ENCODE measurements at regions not wholly inside any gene's neighbourhood (a gene's known extent, or its start where the extent isn't known, plus 50 kb on each side); places are given as distances from the start of the nearest gene placed in this dataset.

- no peak for DNase-seq
- no peaks in the 10 kb centered on the region for H3K4me1 ChIP-seq
- intact Hi-C loops (cut with micrococcal nuclease), result no loop called here
- no peak overlapping the region for H3K4me3 ChIP-seq
- no peaks in the 10 kb centered on the region for H3K9me3 ChIP-seq (replicated peaks)
- H3K27me3 ChIP-seq (ENCODE audit: low read depth), result no peaks in the 10 kb centered on the region
- H3K36me3 ChIP-seq, result no peaks in the 10 kb centered on the region
- no peak overlapping the region for H3K27ac ChIP-seq (replicated peaks)
- TF ChIP-seq, protein P1, sequence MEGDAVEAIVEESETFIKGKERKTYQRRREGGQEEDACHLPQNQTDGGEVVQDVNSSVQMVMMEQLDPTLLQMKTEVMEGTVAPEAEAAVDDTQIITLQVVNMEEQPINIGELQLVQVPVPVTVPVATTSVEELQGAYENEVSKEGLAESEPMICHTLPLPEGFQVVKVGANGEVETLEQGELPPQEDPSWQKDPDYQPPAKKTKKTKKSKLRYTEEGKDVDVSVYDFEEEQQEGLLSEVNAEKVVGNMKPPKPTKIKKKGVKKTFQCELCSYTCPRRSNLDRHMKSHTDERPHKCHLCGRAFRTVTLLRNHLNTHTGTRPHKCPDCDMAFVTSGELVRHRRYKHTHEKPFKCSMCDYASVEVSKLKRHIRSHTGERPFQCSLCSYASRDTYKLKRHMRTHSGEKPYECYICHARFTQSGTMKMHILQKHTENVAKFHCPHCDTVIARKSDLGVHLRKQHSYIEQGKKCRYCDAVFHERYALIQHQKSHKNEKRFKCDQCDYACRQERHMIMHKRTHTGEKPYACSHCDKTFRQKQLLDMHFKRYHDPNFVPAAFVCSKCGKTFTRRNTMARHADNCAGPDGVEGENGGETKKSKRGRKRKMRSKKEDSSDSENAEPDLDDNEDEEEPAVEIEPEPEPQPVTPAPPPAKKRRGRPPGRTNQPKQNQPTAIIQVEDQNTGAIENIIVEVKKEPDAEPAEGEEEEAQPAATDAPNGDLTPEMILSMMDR (IDR thresholded peaks at IDR 0.05; ENCODE audit: borderline replicate concordance), result no peak
These were observed 546.8 kb downstream of the PRKD1 start for GRCh38 chr14:29380826-29381225.

DNA sequence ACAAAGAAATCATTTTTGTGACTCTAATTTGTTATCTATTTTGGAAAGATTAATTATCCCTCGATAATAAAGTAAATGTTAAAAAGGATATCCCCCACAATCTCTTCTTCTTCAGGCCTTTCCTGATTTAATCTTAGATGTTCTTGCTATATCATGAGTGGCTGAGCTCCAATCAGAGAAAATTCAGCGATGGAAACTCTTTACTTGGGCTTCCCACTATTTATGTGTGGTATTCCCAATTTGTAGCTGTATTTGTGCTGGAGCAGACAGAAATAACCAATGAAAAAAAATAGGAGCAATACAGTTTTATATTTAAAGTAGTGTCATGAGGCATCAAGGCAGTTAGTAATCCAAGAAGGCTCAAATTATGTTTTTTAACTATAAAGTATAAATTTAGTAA lies 539.1 kb downstream of the PRKD1 start:
- H3K36me3 ChIP-seq, result no peaks in the 10 kb centered on the region
- no peaks in the 10 kb centered on the region for H3K4me1 ChIP-seq
- TF ChIP-seq, protein P1 (IDR thresholded peaks at IDR 0.05; ENCODE audit: borderline replicate concordance), result no peak
- no peak overlapping the region for H3K4me3 ChIP-seq
- DNase-seq, result no peak
- no peaks in the 10 kb centered on the region for H3K9me3 ChIP-seq (replicated peaks)
- H3K27ac ChIP-seq (replicated peaks), result no peak overlapping the region
- intact Hi-C loops (cut with micrococcal nuclease), result no loop called here
- H3K27me3 ChIP-seq (ENCODE audit: low read depth), result no peaks in the 10 kb centered on the region

DNA sequence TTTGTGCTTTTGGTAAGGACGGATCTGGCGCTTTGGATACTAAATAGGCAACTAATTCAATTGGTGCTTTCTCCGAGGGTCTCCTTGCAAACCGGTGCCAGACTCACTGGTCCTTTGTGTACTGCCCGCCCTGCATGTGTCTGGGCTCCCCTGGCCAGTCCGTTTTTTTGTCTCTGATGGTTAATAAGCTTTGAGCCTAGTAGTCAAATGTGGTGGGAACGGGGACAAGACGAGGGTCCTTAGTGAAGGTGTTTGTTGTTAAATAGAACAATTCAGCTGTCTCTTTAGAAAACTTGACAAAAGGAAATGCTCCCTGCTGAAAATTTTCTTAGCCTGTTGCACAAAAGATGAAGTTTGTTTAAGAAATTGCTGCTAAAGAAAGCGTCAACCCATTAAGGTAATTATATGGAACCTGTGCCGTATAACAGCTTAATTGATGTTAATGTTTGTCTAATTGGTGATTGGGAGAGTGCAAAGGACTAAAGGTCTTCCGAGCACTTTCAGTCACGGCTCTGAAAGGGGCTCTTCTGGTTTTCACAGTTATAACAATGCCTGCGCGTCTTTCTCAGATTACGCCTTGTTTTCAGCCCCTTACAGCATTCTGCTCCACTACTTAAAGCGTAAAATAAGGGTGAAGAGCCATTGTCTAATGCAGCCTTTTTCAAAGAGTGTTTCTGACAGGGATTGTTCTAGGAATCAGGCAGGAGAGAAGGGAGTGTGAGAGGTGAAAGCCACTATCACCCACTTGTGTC lies 537.4 kb downstream of the PRKD1 start:
- Histone ChIP-seq H3K4me3 (no peak overlapping the region), H3K27me3 (ENCODE audit: low read depth) (no peaks in the 10 kb centered on the region), H3K9me3 (replicated peaks) (no peaks in the 10 kb centered on the region), H3K36me3 (no peaks in the 10 kb centered on the region), H3K27ac (replicated peaks) (no peak overlapping the region), H3K4me1 (no peaks in the 10 kb centered on the region)
- no peak for DNase-seq
- TF ChIP-seq, protein P1 (IDR thresholded peaks at IDR 0.05; ENCODE audit: borderline replicate concordance), result no peak
- intact Hi-C loops (cut with micrococcal nuclease), result no loop called here

DNA sequence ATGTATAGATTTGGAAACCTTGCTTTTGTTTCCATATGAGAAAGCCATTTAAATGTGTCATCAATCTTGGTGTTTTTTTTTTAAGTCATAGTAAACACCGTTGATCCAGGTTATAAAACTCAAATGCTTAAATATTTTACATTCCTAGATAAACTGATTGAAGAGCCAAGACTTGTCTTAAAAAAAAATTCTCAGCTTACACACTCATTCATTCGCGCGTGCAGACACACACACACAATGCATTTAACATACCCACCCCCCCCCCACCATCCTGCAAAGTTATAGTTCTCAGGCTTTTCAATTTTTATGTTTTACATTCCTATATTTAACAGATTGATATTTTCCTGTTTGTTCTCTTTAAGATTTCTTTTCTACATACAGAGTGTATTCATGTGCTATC lies 536.4 kb downstream of the PRKD1 start:
- Histone ChIP-seq H3K27me3 (ENCODE audit: low read depth) (no peaks in the 10 kb centered on the region), H3K36me3 (no peaks in the 10 kb centered on the region), H3K9me3 (replicated peaks) (no peaks in the 10 kb centered on the region), H3K4me1 (no peaks in the 10 kb centered on the region), H3K27ac (replicated peaks) (no peak overlapping the region), H3K4me3 (no peak overlapping the region)
- DNase-seq, result no peak
- intact Hi-C loops (cut with micrococcal nuclease), result no loop called here
- TF ChIP-seq, protein P1 (IDR thresholded peaks at IDR 0.05; ENCODE audit: borderline replicate concordance), result no peak

DNA sequence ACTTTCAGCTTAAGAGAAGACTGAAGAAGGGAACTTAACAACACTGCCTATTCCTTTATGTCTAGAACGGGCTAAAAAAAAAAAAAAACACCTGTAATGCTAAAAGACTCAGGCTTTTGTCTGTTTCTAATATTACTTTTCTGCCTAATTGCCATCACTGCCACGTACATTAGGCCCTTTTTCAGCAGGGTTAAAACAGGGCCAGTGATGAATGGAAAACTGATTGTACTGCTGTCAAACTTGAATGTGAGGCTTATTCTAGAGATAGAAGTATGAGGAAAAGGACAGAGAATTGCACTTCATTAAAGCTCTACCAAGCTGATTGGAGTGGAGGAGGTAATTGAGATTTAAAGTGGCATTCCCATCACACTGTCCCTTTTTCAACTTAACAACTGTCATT lies 535.8 kb downstream of the PRKD1 start:
- Histone ChIP-seq H3K4me1 (no peaks in the 10 kb centered on the region), H3K4me3 (no peak overlapping the region), H3K36me3 (no peaks in the 10 kb centered on the region), H3K9me3 (replicated peaks) (no peaks in the 10 kb centered on the region), H3K27ac (replicated peaks) (no peak overlapping the region), H3K27me3 (ENCODE audit: low read depth) (no peaks in the 10 kb centered on the region)
- TF ChIP-seq, protein P1 (IDR thresholded peaks at IDR 0.05; ENCODE audit: borderline replicate concordance), result no peak
- intact Hi-C loops (cut with micrococcal nuclease), result no loop called here
- no peak for DNase-seq
